Gastroesophageal sphincter (tissue), 3 donors: ENCODE measurements at regions not wholly inside any gene's neighbourhood (a gene's known extent, or its start where the extent isn't known, plus 50 kb on each side); places are given as distances from the start of the nearest gene placed in this dataset.

Experiments
- CTCF ChIP-seq, 4 experiments: fragments of 200-600 bp in 2 of 4; fragments of 450-650 bp in 2 of 4; sonication (generic) in 1 of 4; IDR thresholded peaks; one replicate each; pipeline ENCODE4 v1.5.1; 2017 to 2019; ENCODE audit warnings: antibody characterized with exemption in 4 of 4, mild to moderate bottlenecking in 2 of 4, moderate library complexity in 2 of 4
- EP300 ChIP-seq: sonication (generic); formaldehyde crosslinking; IDR thresholded peaks from one replicate; pipeline ENCODE4 v1.6.1; 2017; ENCODE audit warnings: antibody characterized with exemption, mild to moderate bottlenecking
- POLR2A ChIP-seq, 2 donors: fragments of 450-650 bp; IDR thresholded peaks; one replicate each; pipeline ENCODE4 v1.6.1; 2017; ENCODE audit warnings: antibody characterized with exemption in 2 of 2, mild to moderate bottlenecking in 2 of 2, moderate library complexity in 1 of 2
- POLR2AphosphoS5 ChIP-seq: sonication (generic); formaldehyde crosslinking; IDR thresholded peaks from one replicate; pipeline ENCODE4 v1.6.1; 2017; ENCODE audit warnings: antibody characterized with exemption

DNA sequence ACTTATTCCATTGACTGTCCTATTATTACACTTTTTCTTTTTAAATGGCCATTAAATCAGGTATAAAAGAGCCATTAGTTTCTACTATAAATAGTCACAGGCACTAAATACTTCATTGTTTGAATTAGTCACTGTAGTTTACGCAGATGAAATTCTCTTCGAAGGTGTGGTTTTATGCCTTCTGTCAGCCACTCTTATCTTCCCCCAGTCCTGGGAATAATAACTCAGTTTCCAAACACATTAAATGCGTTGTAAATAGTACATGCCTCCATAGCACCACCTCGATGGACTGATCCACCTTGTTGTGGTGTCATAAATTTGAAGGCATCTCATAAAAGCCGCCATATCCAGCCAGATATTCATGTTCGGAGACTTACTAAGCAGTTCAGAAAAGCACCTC, 72.1 kb upstream of the PARD3B start:
- no peak for TF ChIP-seq CTCF (IDR thresholded peaks at IDR 0.05)
- no peak for TF ChIP-seq POLR2A (IDR thresholded peaks at IDR 0.05)
- no peak for TF ChIP-seq POLR2AphosphoS5
- no peak for TF ChIP-seq EP300
